Brain microvascular endothelial cell (primary cell): ENCODE measurements at regions not wholly inside any gene's neighbourhood (a gene's known extent, or its start where the extent isn't known, plus 50 kb on each side); places are given as distances from the start of the nearest gene placed in this dataset.

ENCODE experiments used
- DNase-seq: peaks from one replicate; pipeline ENCODE4 v3.0.0-alpha.2; 2020
- H3K27ac ChIP-seq: fragments of 250-450 bp; sonication (Bioruptor Pico); 2 replicates; pipeline ENCODE4 v1.5.1; 2020; ENCODE audit warnings: mild to moderate bottlenecking, moderate library complexity
- H3K27me3 ChIP-seq: fragments of 250-450 bp; sonication (Bioruptor Pico); replicated peaks from 2 replicates; pipeline ENCODE4 v1.5.1; 2020; ENCODE audit warnings: mild to moderate bottlenecking
- H3K36me3 ChIP-seq: fragments of 250-450 bp; sonication (Bioruptor Pico); replicated peaks from 2 replicates; pipeline ENCODE4 v1.5.1; 2020; ENCODE audit warnings: mild to moderate bottlenecking
- H3K4me3 ChIP-seq: 2 replicates; pipeline ENCODE4 v1.5.1; 2011; ENCODE audit warnings: low read depth, mild to moderate bottlenecking, control low read depth, low read length, moderate library complexity
- in situ Hi-C: cut with HindIII; loops from 2 replicates; pipeline ENCODE4 v1.10.0; 2017; ENCODE audit warnings: low sequenced_read_pairs, low pct_ligation_motif_present
- TF ChIP-seq, protein P1 (sequence below): IDR thresholded peaks from 2 replicates; pipeline ENCODE4 v1.5.1; 2011; ENCODE audit warnings: low read depth, mild to moderate bottlenecking, moderate library complexity, low read length, control low read depth, inconsistent platforms; ENCODE audit errors: missing control alignments

DNA sequence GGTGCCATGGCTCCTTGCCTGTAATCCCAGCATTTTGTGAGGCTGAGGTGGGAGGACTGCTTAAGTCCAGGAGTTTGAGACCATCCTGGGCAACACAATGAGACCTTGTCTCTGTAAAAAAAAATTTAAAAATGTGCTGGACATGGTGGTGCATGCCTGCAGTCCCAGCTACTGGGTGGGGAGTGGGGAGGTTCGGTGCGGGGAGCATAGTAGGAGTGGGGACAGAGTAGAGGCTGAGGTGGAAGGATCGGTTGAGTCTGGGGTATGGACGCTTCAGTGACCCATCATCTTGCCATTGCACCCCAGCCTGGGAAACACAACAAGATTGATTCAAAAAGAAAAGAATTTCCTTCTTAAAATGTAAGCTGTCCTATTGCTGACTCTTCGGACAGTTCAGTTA lies 1490.0 kb upstream of the GBE1 start:
- DNase-seq = no peak
- no peak overlapping the region for H3K4me3 ChIP-seq
- in situ Hi-C loops = no loop called here
- TF ChIP-seq, protein P1, sequence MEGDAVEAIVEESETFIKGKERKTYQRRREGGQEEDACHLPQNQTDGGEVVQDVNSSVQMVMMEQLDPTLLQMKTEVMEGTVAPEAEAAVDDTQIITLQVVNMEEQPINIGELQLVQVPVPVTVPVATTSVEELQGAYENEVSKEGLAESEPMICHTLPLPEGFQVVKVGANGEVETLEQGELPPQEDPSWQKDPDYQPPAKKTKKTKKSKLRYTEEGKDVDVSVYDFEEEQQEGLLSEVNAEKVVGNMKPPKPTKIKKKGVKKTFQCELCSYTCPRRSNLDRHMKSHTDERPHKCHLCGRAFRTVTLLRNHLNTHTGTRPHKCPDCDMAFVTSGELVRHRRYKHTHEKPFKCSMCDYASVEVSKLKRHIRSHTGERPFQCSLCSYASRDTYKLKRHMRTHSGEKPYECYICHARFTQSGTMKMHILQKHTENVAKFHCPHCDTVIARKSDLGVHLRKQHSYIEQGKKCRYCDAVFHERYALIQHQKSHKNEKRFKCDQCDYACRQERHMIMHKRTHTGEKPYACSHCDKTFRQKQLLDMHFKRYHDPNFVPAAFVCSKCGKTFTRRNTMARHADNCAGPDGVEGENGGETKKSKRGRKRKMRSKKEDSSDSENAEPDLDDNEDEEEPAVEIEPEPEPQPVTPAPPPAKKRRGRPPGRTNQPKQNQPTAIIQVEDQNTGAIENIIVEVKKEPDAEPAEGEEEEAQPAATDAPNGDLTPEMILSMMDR = no peak
- no peak overlapping the region for H3K27ac ChIP-seq
- H3K27me3 ChIP-seq = no peaks in the 10 kb centered on the region
- H3K36me3 ChIP-seq = no peaks in the 10 kb centered on the region

DNA sequence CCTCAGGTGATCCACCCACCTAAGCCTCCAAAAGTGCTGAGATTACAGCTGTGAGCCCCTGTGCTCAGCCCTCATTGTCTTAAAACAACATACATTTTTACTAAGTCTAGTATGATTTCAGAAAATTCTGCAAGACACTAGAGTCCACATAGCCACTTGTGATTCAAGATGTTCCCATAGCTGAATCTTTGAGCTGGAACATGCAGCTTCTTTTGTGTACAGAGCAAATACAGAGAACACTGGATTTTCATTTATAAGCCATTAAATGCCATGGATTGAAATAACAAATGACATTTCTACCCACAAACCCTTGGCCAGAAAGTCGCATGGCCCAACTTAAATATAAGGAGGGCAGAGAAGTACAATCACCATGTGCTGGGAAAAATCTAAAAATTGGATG lies 1489.2 kb upstream of the GBE1 start:
- in situ Hi-C loops = no loop called here
- no peak overlapping the region for H3K4me3 ChIP-seq
- no peak for DNase-seq
- no peaks in the 10 kb centered on the region for H3K36me3 ChIP-seq
- no peaks in the 10 kb centered on the region for H3K27me3 ChIP-seq
- TF ChIP-seq, protein P1 = no peak
- H3K27ac ChIP-seq = no peak overlapping the region

DNA sequence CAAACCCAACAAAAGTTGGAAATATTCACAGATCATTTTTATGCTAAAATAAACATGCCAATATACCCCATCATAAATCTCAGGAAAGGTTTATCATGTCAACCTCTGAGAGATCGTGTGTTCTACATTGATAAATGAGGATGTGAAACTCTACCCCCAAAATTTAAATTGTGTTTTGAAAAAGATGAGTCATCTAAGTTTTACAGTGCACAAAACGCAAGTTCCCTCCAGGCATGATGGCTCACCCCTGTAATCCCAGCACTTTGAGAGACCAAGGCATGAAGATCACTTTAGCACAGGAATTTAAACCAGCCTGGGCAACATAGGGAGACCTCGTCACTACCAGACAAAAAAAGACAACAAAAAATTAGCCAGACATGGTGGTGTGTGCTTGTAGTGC lies 1487.0 kb upstream of the GBE1 start:
- in situ Hi-C loops = no loop called here
- Histone ChIP-seq H3K36me3 (no peaks in the 10 kb centered on the region), H3K4me3 (no peak overlapping the region), H3K27ac (no peak overlapping the region), H3K27me3 (no peaks in the 10 kb centered on the region)
- TF ChIP-seq, protein P1 = no peak
- no peak for DNase-seq

DNA sequence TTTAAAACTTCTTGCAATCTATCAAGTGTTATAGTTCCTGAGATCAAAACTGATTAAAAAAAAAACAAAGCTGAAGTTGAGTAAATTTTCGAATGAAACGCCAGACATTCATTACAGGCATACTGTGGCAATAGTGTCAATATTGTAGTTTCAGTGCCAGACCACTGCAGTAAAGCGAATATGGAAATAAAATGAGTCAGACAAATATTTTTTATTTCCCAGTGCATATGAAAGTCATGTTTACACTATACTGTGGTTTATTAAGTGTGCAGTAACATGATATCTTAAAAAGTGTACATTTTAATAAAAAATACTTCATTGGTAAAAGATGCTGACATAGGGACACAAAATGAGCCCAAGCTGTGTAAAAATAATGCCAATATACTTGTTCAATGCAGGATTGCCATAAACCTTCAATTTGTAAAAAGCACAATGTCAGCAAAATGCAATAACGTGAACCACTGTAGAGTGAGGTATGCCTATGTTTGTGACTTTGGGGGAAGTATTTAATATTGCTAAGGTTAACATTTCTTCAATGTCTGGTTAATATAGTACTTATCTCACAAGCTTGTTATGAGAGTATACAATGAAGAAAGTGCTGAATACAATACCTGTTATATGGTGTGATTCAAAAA lies 1473.9 kb upstream of the GBE1 start:
- Histone ChIP-seq H3K36me3 (no peaks in the 10 kb centered on the region), H3K4me3 (no peak overlapping the region), H3K27me3 (no peaks in the 10 kb centered on the region), H3K27ac (no peak overlapping the region)
- TF ChIP-seq, protein P1 = no peak
- in situ Hi-C loops = no loop called here
- no peak for DNase-seq

DNA sequence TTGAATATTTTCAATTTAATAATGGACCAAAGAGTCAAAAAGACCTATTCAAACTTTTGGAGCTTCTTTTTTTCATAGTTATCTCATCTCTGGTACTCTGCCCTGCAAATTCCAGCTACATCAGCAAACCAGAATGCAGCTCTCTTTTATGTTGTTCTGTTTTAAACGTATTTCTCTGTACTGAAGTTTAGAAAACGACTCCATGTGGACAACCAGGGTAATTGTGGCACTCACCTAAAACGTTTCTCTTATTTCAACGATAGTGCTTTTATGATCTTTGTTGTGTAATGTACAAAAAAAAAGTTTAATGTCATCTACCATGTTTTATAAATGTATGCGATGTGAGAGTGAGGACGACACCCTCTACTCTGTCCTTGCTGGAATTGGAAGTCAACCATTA lies 1472.3 kb upstream of the GBE1 start:
- TF ChIP-seq, protein P1 = no peak
- H3K27me3 ChIP-seq = no peaks in the 10 kb centered on the region
- no peaks in the 10 kb centered on the region for H3K36me3 ChIP-seq
- no peak for DNase-seq
- no peak overlapping the region for H3K4me3 ChIP-seq
- in situ Hi-C loops = no loop called here
- H3K27ac ChIP-seq = no peak overlapping the region

DNA sequence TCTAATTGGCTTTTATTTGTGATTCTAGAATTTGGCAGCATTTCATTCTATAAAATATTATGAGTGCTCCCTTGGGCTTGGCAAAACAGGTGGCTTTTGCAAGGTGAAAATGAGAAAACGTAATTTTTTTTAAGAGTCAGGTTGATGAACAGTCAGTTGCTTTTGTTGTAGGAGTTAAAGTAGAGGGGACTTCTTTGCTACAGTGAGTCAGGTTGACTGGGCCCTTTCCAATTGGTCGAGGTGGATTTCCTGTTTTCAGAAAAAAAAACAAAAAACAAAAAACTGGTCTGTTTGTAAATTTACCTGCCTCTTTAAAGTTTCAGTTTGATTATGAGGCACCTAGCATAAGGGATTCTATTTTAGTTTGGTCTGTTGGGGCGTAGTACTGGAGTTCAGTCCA lies 1469.4 kb upstream of the GBE1 start:
- TF ChIP-seq, protein P1 = no peak
- in situ Hi-C loops = no loop called here
- no peak for DNase-seq
- no peaks in the 10 kb centered on the region for H3K27me3 ChIP-seq
- no peak overlapping the region for H3K27ac ChIP-seq
- no peak overlapping the region for H3K4me3 ChIP-seq
- H3K36me3 ChIP-seq = no peaks in the 10 kb centered on the region
